GM12892 (cell line): ENCODE measurements at regions not wholly inside any gene's neighbourhood (a gene's known extent, or its start where the extent isn't known, plus 50 kb on each side); places are given as distances from the start of the nearest gene placed in this dataset.

Experiments
- POLR2A ChIP-seq: IDR thresholded peaks from 2 replicates; pipeline ENCODE4 v1.6.1; 2011; ENCODE audit warnings: low read depth, low read length, control low read depth
- POLR2AphosphoS5 ChIP-seq: IDR thresholded peaks from 2 replicates; pipeline ENCODE4 v1.6.1; 2011; ENCODE audit warnings: low read depth, low read length, control low read depth
- TAF1 ChIP-seq: IDR thresholded peaks from 2 replicates; pipeline ENCODE4 v1.6.1; 2011; ENCODE audit warnings: low read depth, mild to moderate bottlenecking, control low read depth, low read length, borderline replicate concordance

- TF ChIP-seq POLR2A: no peak
- TF ChIP-seq POLR2AphosphoS5: no peak
- TF ChIP-seq TAF1: no peak
These were observed 613.9 kb upstream of the IGFBP3 start for GRCh38 chr7:46534664-46535588.
